Fibroblast of lung (primary cell): ENCODE measurements at regions not wholly inside any gene's neighbourhood (a gene's known extent, or its start where the extent isn't known, plus 50 kb on each side); places are given as distances from the start of the nearest gene placed in this dataset.

Experiments
- EZH2 ChIP-seq: IDR thresholded peaks from 2 replicates; pipeline ENCODE4 v1.5.1; 2012; ENCODE audit warnings: low read length, control low read depth, mild to moderate bottlenecking; ENCODE audit errors: missing control alignments
- TF ChIP-seq, protein P1 (sequence below), 2 donors: IDR thresholded peaks in 1 of 2; conservative IDR thresholded peaks in 1 of 2; 1 replicate in 1 of 2; 2 replicates in 1 of 2; pipeline ENCODE4 v1.5.1; 2011 to 2012; ENCODE audit warnings: low read length in 2 of 2, control low read depth in 1 of 2, inconsistent platforms in 1 of 2, low read depth in 1 of 2, mild to moderate bottlenecking in 1 of 2

DNA sequence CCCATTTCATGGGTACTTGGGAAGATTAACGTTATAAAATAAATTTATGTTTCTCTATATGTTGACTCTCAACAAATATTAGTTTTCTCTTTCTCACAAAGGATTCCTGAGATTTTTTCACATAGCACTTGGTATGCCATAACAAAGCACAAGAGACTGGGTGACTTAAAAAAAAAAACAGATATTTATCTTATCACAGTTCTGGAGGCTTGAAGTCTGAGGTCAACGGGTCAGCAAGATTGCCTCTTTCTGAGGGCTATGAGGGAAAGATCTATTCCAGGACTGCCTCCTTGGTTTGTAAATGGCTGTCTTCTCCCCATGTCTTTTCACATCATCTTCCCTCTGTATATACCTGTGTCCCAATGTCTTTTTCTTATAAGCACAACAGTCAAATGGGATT is 153.5 kb upstream of the DIO2 start:
- TF ChIP-seq, protein P1, sequence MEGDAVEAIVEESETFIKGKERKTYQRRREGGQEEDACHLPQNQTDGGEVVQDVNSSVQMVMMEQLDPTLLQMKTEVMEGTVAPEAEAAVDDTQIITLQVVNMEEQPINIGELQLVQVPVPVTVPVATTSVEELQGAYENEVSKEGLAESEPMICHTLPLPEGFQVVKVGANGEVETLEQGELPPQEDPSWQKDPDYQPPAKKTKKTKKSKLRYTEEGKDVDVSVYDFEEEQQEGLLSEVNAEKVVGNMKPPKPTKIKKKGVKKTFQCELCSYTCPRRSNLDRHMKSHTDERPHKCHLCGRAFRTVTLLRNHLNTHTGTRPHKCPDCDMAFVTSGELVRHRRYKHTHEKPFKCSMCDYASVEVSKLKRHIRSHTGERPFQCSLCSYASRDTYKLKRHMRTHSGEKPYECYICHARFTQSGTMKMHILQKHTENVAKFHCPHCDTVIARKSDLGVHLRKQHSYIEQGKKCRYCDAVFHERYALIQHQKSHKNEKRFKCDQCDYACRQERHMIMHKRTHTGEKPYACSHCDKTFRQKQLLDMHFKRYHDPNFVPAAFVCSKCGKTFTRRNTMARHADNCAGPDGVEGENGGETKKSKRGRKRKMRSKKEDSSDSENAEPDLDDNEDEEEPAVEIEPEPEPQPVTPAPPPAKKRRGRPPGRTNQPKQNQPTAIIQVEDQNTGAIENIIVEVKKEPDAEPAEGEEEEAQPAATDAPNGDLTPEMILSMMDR (conservative IDR thresholded peaks at IDR 0.05 in 1 of 2, IDR thresholded peaks at IDR 0.05 in 1 of 2; ENCODE audit: low read depth in 1 of 2, low read length in 2 of 2): no peak
- no peak for TF ChIP-seq EZH2
